ENCODE measurements at regions not wholly inside any gene's neighbourhood (a gene's known extent, or its start where the extent isn't known, plus 50 kb on each side); places are given as distances from the start of the nearest gene placed in this dataset.

- Histone ChIP-seq H3K4me2 (ENCODE audit: insufficient read depth, insufficient read length, low read length) (no peak overlapping the region), H3K79me2 (ENCODE audit: insufficient read depth, low read length) (no peaks in the 10 kb centered on the region; the same call in 1 of the 2 replicates), H2BK120ac (ENCODE audit: low read depth, low read length, poor library complexity, severe bottlenecking) (no peak overlapping the region), H3K23me2 (ENCODE audit: insufficient read length, low read depth, low read length, poor library complexity, severe bottlenecking) (no peaks in the 10 kb centered on the region), H3K14ac (ENCODE audit: insufficient read depth, low read length) (no peak overlapping the region), H3K18ac (ENCODE audit: insufficient read length, low read depth, low read length) (no peak overlapping the region), H2AFZ (ENCODE audit: low read length) (no peak overlapping the region), H3K23ac (ENCODE audit: insufficient read length, low read depth, low read length) (no peak overlapping the region), H2BK20ac (ENCODE audit: low read depth, low read length, poor library complexity, severe bottlenecking) (no peak overlapping the region), H2BK15ac (ENCODE audit: low read depth, low read length) (no peak overlapping the region), H3K56ac (ENCODE audit: insufficient read length, low read depth, low read length) (no peak overlapping the region), H4K20me1 (ENCODE audit: control insufficient read depth, insufficient read depth, insufficient read length) (no peaks in the 10 kb centered on the region), H2BK12ac (ENCODE audit: insufficient read length, low read depth, low read length) (no peak overlapping the region), H3K27ac (ENCODE audit: insufficient read length, low read depth, low read length) (no peak overlapping the region), H3K9ac (ENCODE audit: extremely low read depth, insufficient read length, low read length) (no peak overlapping the region), H3T11ph (ENCODE audit: low read length) (no peak overlapping the region), H3K4ac (ENCODE audit: low read depth, low read length) (no peak overlapping the region), H4K5ac (ENCODE audit: insufficient read length, low read depth, low read length) (no peak overlapping the region), H3K4me1 (ENCODE audit: insufficient read depth, low read length) (no peaks in the 10 kb centered on the region), H3K79me1 (ENCODE audit: insufficient read depth, low read depth, low read length, poor library complexity, severe bottlenecking) (no peaks in the 10 kb centered on the region), H4K91ac (ENCODE audit: insufficient read length, low read depth, low read length) (no peak overlapping the region), H3K27me3 (ENCODE audit: insufficient read depth, low read length) (no peaks in the 10 kb centered on the region), H3K9me3 (ENCODE audit: control insufficient read depth, low read depth, low read length) (no peaks in the 10 kb centered on the region), H2BK5ac (ENCODE audit: insufficient read length, low read length) (no peak overlapping the region), H4K8ac (replicated peaks; ENCODE audit: insufficient read length, low read depth, low read length) (no peak overlapping the region), H2AK5ac (ENCODE audit: insufficient read length, low read length) (no peak overlapping the region)
- no peaks in the 10 kb centered on the region for H3K27me3 Mint-ChIP-seq (ENCODE audit: low read depth)
- no peak for TF ChIP-seq CTCF (conservative IDR thresholded peaks at IDR 0.05)
- H3K36me3 Mint-ChIP-seq (ENCODE audit: insufficient read depth in 1 of 3, low read depth in 3 of 3): no peaks in the 10 kb centered on the region
- H3K27ac Mint-ChIP-seq: no peak overlapping the region
- no peaks in the 10 kb centered on the region for H3K9me3 Mint-ChIP-seq
- H3K4me3 Mint-ChIP-seq: no peak overlapping the region
- no CpG with 5 or more reads among the region's 2 CpGs for WGBS (ENCODE audit: extremely low coverage, insufficient read length, low lambda C conversion rate)
- H3K4me1 Mint-ChIP-seq: no peaks in the 10 kb centered on the region
- no peak for DNase-seq
Measured at GRCh38 chr9:81456431-81457006, 232.8 kb downstream of the TLE1 start.

All from H9 (cell line).